ENCODE measurements at regions not wholly inside any gene's neighbourhood (a gene's known extent, or its start where the extent isn't known, plus 50 kb on each side); places are given as distances from the start of the nearest gene placed in this dataset.

DNA sequence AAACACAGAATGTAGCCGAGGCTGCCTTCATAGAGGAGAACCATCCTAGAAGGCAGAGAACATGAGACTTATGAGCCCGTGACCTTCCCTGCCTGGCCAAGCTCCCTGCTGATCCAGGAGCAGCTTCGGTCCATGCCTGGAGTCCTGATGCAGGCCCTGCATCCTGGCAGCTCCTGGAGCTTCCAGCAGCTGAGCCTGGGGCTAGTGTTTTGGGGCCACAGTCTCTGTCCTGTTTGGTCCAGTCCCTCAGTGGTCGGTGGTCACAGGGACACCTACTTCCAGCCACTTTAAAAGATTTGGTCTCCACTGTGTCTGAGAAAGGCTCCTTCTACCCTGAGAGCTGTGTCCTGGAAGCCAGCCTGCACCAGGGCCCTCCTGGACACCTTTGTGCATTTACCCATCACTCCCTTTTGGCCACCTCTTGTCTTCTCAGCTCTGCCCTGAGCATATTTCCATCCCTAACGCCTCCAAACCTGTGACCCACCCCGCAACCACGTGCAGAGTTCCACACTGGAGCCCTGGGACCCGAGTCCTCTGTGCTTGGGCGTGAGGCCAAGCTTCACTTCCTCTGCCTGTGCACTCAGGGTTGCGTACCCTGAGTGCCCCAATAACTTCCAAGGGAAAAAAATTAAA lies 315.2 kb upstream of the ZNF32 start:
- DNase-seq (ENCODE audit: low read depth) = no peak
- no peak overlapping the region for H3K4me3 ChIP-seq (ENCODE audit: control insufficient read depth, low read depth, low read length)
- TF ChIP-seq, protein P1, sequence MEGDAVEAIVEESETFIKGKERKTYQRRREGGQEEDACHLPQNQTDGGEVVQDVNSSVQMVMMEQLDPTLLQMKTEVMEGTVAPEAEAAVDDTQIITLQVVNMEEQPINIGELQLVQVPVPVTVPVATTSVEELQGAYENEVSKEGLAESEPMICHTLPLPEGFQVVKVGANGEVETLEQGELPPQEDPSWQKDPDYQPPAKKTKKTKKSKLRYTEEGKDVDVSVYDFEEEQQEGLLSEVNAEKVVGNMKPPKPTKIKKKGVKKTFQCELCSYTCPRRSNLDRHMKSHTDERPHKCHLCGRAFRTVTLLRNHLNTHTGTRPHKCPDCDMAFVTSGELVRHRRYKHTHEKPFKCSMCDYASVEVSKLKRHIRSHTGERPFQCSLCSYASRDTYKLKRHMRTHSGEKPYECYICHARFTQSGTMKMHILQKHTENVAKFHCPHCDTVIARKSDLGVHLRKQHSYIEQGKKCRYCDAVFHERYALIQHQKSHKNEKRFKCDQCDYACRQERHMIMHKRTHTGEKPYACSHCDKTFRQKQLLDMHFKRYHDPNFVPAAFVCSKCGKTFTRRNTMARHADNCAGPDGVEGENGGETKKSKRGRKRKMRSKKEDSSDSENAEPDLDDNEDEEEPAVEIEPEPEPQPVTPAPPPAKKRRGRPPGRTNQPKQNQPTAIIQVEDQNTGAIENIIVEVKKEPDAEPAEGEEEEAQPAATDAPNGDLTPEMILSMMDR (IDR thresholded peaks at IDR 0.05; ENCODE audit: control insufficient read depth, insufficient read depth, low read depth, low read length, missing control alignments) = no peak

DNA sequence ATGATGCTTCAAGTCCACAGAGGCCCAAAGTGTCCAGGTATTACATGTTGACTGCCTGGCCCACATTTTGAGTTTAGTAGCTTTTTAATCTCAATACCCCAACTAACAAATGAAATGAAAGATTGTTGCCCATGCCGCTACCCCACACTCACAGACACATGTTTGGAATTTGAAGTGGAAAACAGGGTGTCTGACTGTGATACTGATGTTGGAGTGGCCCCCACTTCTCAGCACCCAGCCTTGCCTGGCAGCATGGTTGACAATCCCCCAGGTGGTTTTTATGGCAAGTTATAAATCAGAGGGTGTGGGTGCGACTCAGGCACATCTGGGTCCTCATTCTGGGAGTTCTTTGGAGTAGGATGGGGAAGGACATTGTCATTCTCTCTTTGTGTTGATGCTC lies 314.7 kb upstream of the ZNF32 start:
- no peak for DNase-seq (ENCODE audit: low read depth)
- H3K4me3 ChIP-seq (ENCODE audit: control insufficient read depth, low read depth, low read length) = no peak overlapping the region
- TF ChIP-seq, protein P1 (IDR thresholded peaks at IDR 0.05; ENCODE audit: control insufficient read depth, insufficient read depth, low read depth, low read length, missing control alignments) = no peak

DNA sequence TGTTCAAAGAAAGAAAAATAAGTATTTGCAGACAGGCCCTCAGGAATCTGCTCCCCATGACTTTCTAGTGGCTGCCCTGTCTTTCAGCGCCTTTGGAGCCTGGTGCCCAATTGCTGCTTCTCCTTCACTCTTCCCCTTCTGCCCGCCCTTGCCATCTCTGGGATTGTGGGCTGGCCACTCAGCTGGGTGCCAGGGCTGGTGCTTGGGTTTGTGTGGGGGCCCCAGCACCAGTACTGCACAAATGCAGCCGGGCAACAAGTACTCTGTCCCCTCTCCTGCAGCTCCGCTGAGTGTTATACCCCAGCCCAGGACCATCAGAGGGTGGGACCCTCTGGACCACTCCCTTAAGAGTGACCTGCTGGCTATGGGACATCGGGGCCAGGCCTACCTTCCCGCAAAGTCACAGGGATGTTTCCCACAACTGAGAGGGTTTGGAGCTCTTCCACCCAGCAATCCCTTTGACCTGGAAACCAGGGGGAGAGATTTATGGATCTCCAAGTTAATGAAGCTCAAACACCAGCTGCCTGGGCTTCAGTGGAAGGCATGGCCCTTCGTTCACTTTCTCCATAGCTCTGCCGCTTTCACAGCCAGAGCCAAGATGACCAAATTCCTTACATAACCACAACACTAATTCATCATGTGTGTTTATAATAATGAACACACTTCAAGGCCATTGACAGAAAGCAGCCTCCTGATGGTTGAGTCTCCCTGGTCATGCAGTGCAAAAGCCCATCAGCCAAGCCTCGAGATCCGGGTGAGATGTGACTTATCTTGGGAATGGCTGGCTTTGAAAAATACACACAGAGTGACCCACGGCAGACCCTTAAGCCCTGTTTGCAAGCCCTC lies 313.9 kb upstream of the ZNF32 start:
- no peak overlapping the region for H3K4me3 ChIP-seq (ENCODE audit: control insufficient read depth, low read depth, low read length)
- DNase-seq (ENCODE audit: low read depth) = no peak
- TF ChIP-seq, protein P1 (IDR thresholded peaks at IDR 0.05; ENCODE audit: control insufficient read depth, insufficient read depth, low read depth, low read length, missing control alignments) = no peak

DNA sequence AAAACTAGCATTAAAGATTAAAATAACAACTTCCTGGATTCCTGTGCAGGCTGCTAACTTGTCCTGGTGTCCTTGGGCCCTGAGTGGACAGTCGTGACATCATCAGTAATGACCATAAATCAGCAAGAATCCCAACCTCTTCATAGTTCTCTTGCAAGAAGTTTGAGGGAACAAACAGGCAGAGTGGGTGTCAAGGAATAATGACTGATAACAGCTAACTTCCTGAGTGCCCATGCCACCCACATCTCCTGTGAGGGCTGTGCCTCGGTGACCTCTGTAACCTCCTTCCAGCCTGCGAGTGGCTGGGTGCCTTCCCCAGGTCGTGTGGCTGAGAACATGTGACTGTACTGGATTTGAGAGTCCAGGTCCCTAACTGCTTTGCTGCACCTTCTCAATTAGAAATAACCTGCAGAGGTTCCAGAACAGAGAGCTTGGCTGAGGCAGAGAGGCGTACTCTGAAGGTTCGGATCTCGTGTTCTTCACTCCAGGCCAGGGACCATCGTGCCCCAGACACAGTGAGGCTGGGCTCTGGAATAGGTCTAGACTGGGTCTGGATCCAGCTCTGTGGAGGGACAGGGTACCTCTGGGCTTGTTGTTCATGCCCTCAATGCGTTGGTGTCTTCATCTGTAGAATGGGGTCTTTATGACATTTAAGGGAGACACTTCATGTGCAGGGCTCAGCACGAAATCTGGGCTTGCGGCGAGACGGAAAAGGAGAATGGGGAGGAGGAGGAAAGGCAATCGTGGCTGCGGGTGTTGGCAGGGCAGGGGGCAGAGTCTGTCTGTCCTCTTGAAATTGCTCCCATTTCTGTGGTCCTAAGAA lies 313.1 kb upstream of the ZNF32 start:
- no peak for DNase-seq (ENCODE audit: low read depth)
- TF ChIP-seq, protein P1 (IDR thresholded peaks at IDR 0.05; ENCODE audit: control insufficient read depth, insufficient read depth, low read depth, low read length, missing control alignments) = no peak
- no peak overlapping the region for H3K4me3 ChIP-seq (ENCODE audit: control insufficient read depth, low read depth, low read length)

DNA sequence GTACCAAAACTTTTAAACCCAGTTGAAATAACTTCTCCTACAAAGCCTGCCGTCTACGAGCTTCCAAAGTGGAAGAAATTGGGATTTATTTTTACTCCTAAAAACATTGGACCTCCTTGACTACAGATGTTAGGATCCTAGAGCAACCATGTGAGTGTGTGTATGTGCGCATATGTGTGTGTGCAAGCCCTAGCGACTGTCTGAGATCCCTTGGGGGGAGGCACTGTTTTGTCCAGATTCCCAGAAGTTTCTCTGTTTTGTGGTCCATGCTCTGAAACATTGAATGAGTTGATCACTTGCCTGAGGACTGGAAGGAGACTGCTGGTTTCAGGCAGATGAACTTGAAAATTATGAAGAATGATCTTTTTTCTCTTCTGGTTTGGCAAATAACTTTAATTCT lies 312.3 kb upstream of the ZNF32 start:
- TF ChIP-seq, protein P1 (IDR thresholded peaks at IDR 0.05; ENCODE audit: control insufficient read depth, insufficient read depth, low read depth, low read length, missing control alignments) = no peak
- no peak overlapping the region for H3K4me3 ChIP-seq (ENCODE audit: control insufficient read depth, low read depth, low read length)
- DNase-seq (ENCODE audit: low read depth) = no peak

DNA sequence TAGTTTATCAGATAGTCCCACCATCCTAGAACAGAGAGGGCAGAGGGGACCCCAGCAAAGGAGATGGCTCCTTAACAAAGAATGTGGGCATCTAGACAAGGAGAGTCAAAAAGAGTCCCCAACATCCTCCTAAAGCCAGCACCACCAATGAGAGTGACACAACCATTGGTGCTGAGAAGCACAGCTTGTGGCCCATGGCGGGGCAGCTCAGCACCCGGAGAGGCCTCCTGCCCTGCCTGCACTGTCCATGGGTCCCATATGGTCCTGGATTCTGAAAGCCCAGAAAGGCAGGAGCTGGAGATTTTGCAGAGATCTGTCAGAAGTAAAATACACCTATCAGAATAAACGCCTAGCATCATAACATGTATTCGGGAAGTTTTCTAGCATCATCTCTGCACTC lies 311.8 kb upstream of the ZNF32 start:
- no peak for DNase-seq (ENCODE audit: low read depth)
- TF ChIP-seq, protein P1 (IDR thresholded peaks at IDR 0.05; ENCODE audit: control insufficient read depth, insufficient read depth, low read depth, low read length, missing control alignments) = no peak

More for the DNA sequence above, 311.8 kb upstream of the ZNF32 start:
- H3K4me3 ChIP-seq (ENCODE audit: control insufficient read depth, low read depth, low read length) = no peak overlapping the region
